ENCODE measurements at regions not wholly inside any gene's neighbourhood (a gene's known extent, or its start where the extent isn't known, plus 50 kb on each side); places are given as distances from the start of the nearest gene placed in this dataset.

- TF ChIP-seq CTCF (IDR thresholded peaks at IDR 0.05; ENCODE audit: low read depth, low read length) (no peak), EZH2phosphoT487 (IDR thresholded peaks at IDR 0.05; ENCODE audit: low read depth) (no peak)
Measured at GRCh38 chr18:68024716-68025115, 508.2 kb upstream of the DSEL start.

Measured in OCI-LY3 (cell line).